ENCODE measurements at regions not wholly inside any gene's neighbourhood (a gene's known extent, or its start where the extent isn't known, plus 50 kb on each side); places are given as distances from the start of the nearest gene placed in this dataset.

DNA sequence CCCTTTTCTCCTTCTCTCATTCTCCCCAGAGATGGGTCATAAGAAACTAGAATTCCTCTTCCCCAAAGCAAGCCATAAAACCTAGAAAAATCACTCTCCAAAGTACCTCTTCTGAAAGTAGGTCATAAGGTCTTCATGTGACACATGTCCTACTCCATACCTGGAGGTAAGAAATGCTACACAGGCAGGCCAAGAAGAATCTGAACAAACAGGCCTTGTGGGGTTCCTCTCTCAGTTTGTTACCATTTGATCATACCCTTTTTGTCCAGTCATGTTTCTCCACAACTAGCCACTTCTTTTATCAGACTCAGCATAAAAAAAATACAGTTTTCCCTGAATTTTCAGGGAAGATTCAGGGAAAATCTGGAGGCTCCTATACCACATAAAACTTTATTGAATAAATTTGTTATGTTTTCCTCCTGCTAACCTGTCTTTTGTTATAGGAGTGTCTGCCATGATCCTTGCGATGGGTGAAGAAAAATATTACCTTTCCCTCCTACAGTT, 134.4 kb upstream of the LMO4 start:
- intact Hi-C loops (cut with DNase I): no loop called here
- H3K27ac ChIP-seq: no peak overlapping the region
- TF ChIP-seq CTCF (IDR thresholded peaks at IDR 0.05): no peak
- H3K36me3 ChIP-seq: no peaks in the 10 kb centered on the region
- H3K9me3 ChIP-seq: peaks cover 0 to 23% (median 11%) of the 10 kb centered on the region in 11 donors
- H3K4me3 ChIP-seq: no peak overlapping the region
- peaks cover 0 to 5% (median 0%) of the 10 kb centered on the region in 7 donors for H3K27me3 ChIP-seq
- no peak for DNase-seq
- WGBS, 2 donors: 100% methylated on average over 1 of the region's 1 CpG
- no peaks in the 10 kb centered on the region for H3K4me1 ChIP-seq
- ATAC-seq: no peak

- Histone ChIP-seq H3K4me1 (no peaks in the 10 kb centered on the region), H3K36me3 (no peaks in the 10 kb centered on the region), H3K9me3 (peaks cover 0 to 23% (median 11%) of the 10 kb centered on the region in 11 donors), H3K27me3 (peaks cover 0 to 5% (median 0%) of the 10 kb centered on the region in 7 donors), H3K4me3 (no peak overlapping the region), H3K27ac (no peak overlapping the region)
- DNase-seq (no peak), ATAC-seq (no peak)
- intact Hi-C loops (cut with DNase I): no loop called here
- no peak for TF ChIP-seq CTCF (IDR thresholded peaks at IDR 0.05)
Measured at GRCh38 chr1:87194856-87195255, 133.8 kb upstream of the LMO4 start.

DNA sequence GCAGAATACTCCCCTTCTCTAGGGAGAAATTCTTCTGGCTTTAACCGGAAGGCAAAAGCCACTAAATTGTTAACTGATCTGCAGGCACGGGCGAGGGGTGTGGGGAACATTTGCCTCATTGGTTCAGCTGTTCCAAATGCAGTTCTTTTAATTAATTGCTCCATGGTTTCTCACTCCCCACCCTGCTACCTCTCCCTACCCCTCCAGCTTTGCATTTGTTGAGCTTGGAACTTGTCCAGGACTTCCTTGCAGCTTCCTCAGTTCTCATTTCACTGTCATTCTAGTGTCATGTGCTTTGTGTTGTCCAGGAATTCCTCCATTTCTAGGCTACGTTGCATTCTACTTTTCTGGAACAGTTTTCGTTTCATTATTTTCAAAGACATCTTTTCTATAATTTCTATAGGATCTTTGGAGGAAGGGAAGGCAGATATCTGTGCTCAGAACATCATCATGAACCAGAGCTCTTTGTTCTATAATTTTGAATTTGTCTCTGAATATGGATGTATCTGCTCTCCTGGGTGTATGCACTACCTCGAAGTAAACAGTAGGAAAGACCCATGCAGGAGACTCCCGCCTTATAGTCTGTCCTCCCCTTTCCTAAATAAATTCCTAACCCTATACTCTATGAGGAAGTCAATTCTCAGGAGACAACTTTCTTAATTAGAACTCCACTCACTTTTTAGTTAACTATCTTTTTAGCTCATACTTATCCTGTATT, 132.4 kb upstream of the LMO4 start:
- 62 to 66% methylated on average over 7 of the region's 7 CpGs for WGBS, 2 donors
- Histone ChIP-seq H3K9me3 (peaks cover 0 to 23% (median 11%) of the 10 kb centered on the region in 11 donors), H3K36me3 (no peaks in the 10 kb centered on the region), H3K27me3 (peaks cover 0 to 3% (median 0%) of the 10 kb centered on the region in 7 donors), H3K4me1 (no peaks in the 10 kb centered on the region), H3K27ac (no peak overlapping the region), H3K4me3 (no peak overlapping the region)
- TF ChIP-seq CTCF (IDR thresholded peaks at IDR 0.05): no peak
- DNase-seq: no peak
- intact Hi-C loops (cut with DNase I): no loop called here
- ATAC-seq: no peak

- no peaks in the 10 kb centered on the region for H3K36me3 ChIP-seq
- H3K27me3 ChIP-seq: peaks cover 0 to 2% (median 0%) of the 10 kb centered on the region in 7 donors
- TF ChIP-seq CTCF (IDR thresholded peaks at IDR 0.05): no peak
- peaks cover 0 to 23% (median 11%) of the 10 kb centered on the region in 11 donors for H3K9me3 ChIP-seq
- H3K27ac ChIP-seq: no peak overlapping the region
- WGBS, 2 donors: 47 to 50% methylated on average over 2 of the region's 2 CpGs
- peak in 5 of 8 donors; percentile 28 to 77 (median 66) for ATAC-seq
- intact Hi-C loops (cut with DNase I): no loop called here
- H3K4me3 ChIP-seq: no peak overlapping the region
- no peak for DNase-seq
- no peaks in the 10 kb centered on the region for H3K4me1 ChIP-seq
Measured at GRCh38 chr1:87197156-87197555, 131.5 kb upstream of the LMO4 start.
